ENCODE measurements at regions not wholly inside any gene's neighbourhood (a gene's known extent, or its start where the extent isn't known, plus 50 kb on each side); places are given as distances from the start of the nearest gene placed in this dataset.
A peak's percentile ranks its signal among the peaks of the same experiment; 100 is the strongest.

DNA sequence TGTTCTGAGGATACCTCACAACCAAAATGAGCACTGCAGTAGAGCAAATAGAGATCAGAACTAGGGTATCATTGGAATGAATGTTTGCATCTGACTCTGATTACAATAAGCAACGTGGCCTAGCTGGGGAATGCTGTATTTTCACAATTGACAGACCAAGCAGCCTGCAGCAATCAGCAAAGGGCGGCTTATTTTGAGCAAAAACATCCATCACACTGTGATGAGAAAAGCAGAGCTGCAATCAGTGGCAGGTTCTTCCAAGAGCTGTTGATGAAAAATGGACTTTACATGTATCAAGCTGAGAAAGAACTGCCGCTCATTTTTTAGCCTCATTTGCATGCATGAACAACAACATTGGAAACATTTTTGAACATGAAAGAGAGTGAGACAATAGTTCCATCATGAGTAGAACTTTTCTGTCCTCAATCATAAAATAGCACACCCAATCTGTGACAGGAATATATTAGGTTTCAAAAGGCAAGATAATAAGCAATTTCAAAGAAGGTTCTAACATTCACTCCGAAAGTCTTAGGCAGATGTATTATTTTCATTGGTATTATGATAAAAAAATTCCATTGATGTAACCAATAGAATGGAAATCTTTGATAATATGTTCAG lies 249.7 kb upstream of the FBXO33 start:
- H3K4me3 ChIP-seq (replicated peaks; ENCODE audit: low read depth, low read length) = no peak overlapping the region
- no peak for DNase-seq (ENCODE audit: extremely low read depth, insufficient read length)
- TF ChIP-seq, protein P1, sequence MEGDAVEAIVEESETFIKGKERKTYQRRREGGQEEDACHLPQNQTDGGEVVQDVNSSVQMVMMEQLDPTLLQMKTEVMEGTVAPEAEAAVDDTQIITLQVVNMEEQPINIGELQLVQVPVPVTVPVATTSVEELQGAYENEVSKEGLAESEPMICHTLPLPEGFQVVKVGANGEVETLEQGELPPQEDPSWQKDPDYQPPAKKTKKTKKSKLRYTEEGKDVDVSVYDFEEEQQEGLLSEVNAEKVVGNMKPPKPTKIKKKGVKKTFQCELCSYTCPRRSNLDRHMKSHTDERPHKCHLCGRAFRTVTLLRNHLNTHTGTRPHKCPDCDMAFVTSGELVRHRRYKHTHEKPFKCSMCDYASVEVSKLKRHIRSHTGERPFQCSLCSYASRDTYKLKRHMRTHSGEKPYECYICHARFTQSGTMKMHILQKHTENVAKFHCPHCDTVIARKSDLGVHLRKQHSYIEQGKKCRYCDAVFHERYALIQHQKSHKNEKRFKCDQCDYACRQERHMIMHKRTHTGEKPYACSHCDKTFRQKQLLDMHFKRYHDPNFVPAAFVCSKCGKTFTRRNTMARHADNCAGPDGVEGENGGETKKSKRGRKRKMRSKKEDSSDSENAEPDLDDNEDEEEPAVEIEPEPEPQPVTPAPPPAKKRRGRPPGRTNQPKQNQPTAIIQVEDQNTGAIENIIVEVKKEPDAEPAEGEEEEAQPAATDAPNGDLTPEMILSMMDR (IDR thresholded peaks at IDR 0.05; ENCODE audit: insufficient read depth, low read length, poor library complexity, severe bottlenecking) = no peak
- no peaks in the 10 kb centered on the region for H3K27me3 ChIP-seq (replicated peaks; ENCODE audit: control insufficient read depth, insufficient read depth, low read length)
- H3K36me3 ChIP-seq (ENCODE audit: control insufficient read depth, insufficient read depth, low read length) = no peaks in the 10 kb centered on the region

DNA sequence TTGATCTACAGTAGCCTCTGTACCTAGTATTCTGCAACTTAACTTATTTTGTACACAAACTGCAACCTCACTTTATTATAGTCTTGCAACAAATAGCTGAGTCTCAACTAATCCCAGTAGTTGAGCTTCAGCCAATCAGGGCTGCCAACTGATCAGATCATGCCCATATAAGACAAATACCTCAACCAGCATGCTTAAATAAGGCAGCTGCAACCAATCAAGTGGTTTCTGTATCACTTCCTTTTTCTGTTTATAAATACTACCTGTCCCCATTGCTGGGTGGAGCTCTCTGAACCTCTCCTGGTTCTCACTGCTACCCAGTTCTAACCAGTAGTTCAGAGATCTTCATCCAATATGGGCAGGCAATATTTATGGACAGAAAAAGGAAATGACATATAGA lies 248.5 kb upstream of the FBXO33 start:
- H3K27me3 ChIP-seq (replicated peaks; ENCODE audit: control insufficient read depth, insufficient read depth, low read length) = no peaks in the 10 kb centered on the region
- TF ChIP-seq, protein P1 (IDR thresholded peaks at IDR 0.05; ENCODE audit: insufficient read depth, low read length, poor library complexity, severe bottlenecking) = no peak
- DNase-seq (ENCODE audit: extremely low read depth, insufficient read length) = peak; percentile 15
- H3K4me3 ChIP-seq (replicated peaks; ENCODE audit: low read depth, low read length) = no peak overlapping the region
- no peaks in the 10 kb centered on the region for H3K36me3 ChIP-seq (ENCODE audit: control insufficient read depth, insufficient read depth, low read length)

DNA sequence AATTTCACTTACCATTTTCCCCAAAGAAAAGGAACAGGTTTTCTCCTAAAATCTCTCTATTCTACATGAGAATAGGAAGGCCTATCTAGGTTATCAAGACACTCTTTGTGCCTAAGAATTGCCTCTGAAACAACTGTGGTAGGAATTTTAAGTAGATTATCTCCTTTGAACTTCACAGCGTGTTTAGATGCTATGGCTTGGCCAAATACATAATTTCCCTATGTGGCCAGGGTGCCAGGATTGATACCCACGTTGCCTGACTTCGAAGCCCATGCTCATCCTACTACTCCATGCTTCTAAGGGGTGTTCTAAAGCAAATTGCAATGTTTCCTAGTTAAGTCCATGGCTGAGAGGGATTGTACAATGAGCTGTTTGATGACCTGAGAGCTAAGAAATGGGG lies 241.5 kb upstream of the FBXO33 start:
- TF ChIP-seq, protein P1 (IDR thresholded peaks at IDR 0.05; ENCODE audit: insufficient read depth, low read length, poor library complexity, severe bottlenecking) = no peak
- no peaks in the 10 kb centered on the region for H3K36me3 ChIP-seq (ENCODE audit: control insufficient read depth, insufficient read depth, low read length)
- no peaks in the 10 kb centered on the region for H3K27me3 ChIP-seq (replicated peaks; ENCODE audit: control insufficient read depth, insufficient read depth, low read length)
- no peak overlapping the region for H3K4me3 ChIP-seq (replicated peaks; ENCODE audit: low read depth, low read length)
- no peak for DNase-seq (ENCODE audit: extremely low read depth, insufficient read length)

DNA sequence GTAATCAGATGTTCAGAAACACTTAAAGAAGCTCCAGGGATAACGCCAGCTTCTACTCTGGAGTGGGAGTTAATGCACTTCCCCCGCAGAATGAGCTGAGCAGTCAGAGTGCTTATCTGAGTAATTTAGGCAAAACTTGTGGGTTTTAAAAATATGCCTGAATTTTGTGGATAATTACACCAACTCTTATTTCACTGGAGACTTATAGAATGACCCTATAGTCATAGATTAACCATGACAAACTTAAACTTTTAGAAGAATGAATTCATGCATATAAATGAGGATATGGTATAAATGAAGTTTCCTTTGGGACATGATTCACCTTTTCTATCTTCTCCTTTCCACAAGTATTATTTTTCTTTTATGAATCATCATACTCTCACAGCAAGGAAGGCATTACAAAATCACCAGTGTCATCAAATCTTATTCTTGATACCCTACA lies 241.1 kb upstream of the FBXO33 start:
- DNase-seq (ENCODE audit: extremely low read depth, insufficient read length) = no peak
- TF ChIP-seq, protein P1 (IDR thresholded peaks at IDR 0.05; ENCODE audit: insufficient read depth, low read length, poor library complexity, severe bottlenecking) = no peak
- Histone ChIP-seq H3K27me3 (replicated peaks; ENCODE audit: control insufficient read depth, insufficient read depth, low read length) (no peaks in the 10 kb centered on the region), H3K36me3 (ENCODE audit: control insufficient read depth, insufficient read depth, low read length) (no peaks in the 10 kb centered on the region), H3K4me3 (replicated peaks; ENCODE audit: low read depth, low read length) (no peak overlapping the region)

DNA sequence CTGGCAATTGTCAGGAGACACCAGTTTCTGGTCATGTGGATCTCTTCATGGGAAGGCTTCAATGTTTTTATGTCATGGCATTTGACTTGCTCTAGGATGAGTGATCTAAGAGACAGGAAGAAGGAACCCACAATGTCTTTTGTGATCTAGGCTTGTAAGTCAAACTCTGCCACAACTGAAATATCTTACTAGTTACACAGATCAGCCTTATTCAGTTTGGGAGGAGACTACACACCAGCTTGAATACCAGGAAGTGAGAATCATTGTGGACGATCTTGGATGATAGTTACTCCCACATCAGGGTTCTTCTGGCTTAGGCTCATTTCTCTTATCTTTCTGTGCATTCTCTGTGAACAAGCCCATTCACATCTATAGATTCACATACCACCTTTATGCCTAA lies 236.2 kb upstream of the FBXO33 start:
- no peak overlapping the region for H3K4me3 ChIP-seq (replicated peaks; ENCODE audit: low read depth, low read length)
- no peaks in the 10 kb centered on the region for H3K27me3 ChIP-seq (replicated peaks; ENCODE audit: control insufficient read depth, insufficient read depth, low read length)
- no peak for DNase-seq (ENCODE audit: extremely low read depth, insufficient read length)
- TF ChIP-seq, protein P1 (IDR thresholded peaks at IDR 0.05; ENCODE audit: insufficient read depth, low read length, poor library complexity, severe bottlenecking) = no peak
- H3K36me3 ChIP-seq (ENCODE audit: control insufficient read depth, insufficient read depth, low read length) = no peaks in the 10 kb centered on the region

DNA sequence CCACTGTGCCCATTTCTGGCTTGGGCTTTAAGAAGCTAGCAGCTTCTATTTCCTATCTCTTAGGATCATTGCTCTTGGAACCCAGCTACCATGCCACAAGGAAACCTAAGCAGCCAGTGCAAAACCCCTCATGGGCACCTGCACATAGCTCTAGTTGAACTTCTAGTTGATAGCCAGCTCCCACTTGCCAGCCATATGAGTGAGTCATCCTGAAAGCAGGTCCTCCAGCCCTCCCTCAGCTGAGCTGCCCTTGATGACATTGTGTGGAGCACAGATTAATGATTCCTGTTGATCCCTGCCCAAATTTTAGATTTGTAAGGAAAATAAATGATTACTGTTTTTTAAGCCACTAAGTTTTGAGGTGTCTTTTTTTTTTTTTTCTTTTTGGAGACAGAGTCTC lies 234.2 kb upstream of the FBXO33 start:
- H3K27me3 ChIP-seq (replicated peaks; ENCODE audit: control insufficient read depth, insufficient read depth, low read length) = no peaks in the 10 kb centered on the region
- no peak overlapping the region for H3K4me3 ChIP-seq (replicated peaks; ENCODE audit: low read depth, low read length)
- TF ChIP-seq, protein P1 (IDR thresholded peaks at IDR 0.05; ENCODE audit: insufficient read depth, low read length, poor library complexity, severe bottlenecking) = no peak
- no peak for DNase-seq (ENCODE audit: extremely low read depth, insufficient read length)
- no peaks in the 10 kb centered on the region for H3K36me3 ChIP-seq (ENCODE audit: control insufficient read depth, insufficient read depth, low read length)

Data from GM06990 (cell line).